ENCODE measurements at regions not wholly inside any gene's neighbourhood (a gene's known extent, or its start where the extent isn't known, plus 50 kb on each side); places are given as distances from the start of the nearest gene placed in this dataset.

GRCh38 chr6:48212501-48212900 lies 101.5 kb upstream of the PTCHD4 start:
- ChIA-PET CTCF (interaction anchor here (0.6 kb wide), 1 partner anchor 1135 kb away, joined by 3 read pairs; no protein-coding TSS in a partner anchor), POLR2A (interaction anchor here (2.0 kb wide), 1 partner anchor 101 kb away, joined by 5 read pairs; the partner anchor contains the start of gene PTCHD4)
- Mint-ChIP-seq H3K4me3 (ENCODE audit: unreplicated experiment) (no peak overlapping the region), H3K36me3 (ENCODE audit: insufficient read depth, unreplicated experiment) (no peaks in the 10 kb centered on the region), H3K4me1 (ENCODE audit: insufficient read depth, unreplicated experiment) (peaks cover 5% of the 10 kb centered on the region), H3K27ac (ENCODE audit: low read depth, unreplicated experiment) (no peak overlapping the region), H3K9me3 (ENCODE audit: unreplicated experiment) (no peaks in the 10 kb centered on the region), H3K27me3 (ENCODE audit: insufficient read depth, unreplicated experiment) (no peaks in the 10 kb centered on the region)
- no peak for TF ChIP-seq CTCF (IDR thresholded peaks at IDR 0.05; ENCODE audit: unreplicated experiment)
- no TSS peak for BruUV-seq (replicated peaks)
- DNase-seq (ENCODE audit: unreplicated experiment), result no peak
- intact Hi-C loops (cut with micrococcal nuclease), result no loop called here

- H3K4me1 Mint-ChIP-seq (ENCODE audit: insufficient read depth, unreplicated experiment), result no peaks in the 10 kb centered on the region
- intact Hi-C loops (cut with micrococcal nuclease), result no loop called here
- ChIA-PET POLR2A (no interaction called here), CTCF (no interaction called here)
- TF ChIP-seq CTCF (IDR thresholded peaks at IDR 0.05; ENCODE audit: unreplicated experiment), result no peak
- H3K9me3 Mint-ChIP-seq (ENCODE audit: unreplicated experiment), result no peaks in the 10 kb centered on the region
- H3K4me3 Mint-ChIP-seq (ENCODE audit: unreplicated experiment), result no peak overlapping the region
- no peaks in the 10 kb centered on the region for H3K36me3 Mint-ChIP-seq (ENCODE audit: insufficient read depth, unreplicated experiment)
- no peaks in the 10 kb centered on the region for H3K27me3 Mint-ChIP-seq (ENCODE audit: insufficient read depth, unreplicated experiment)
- no peak for DNase-seq (ENCODE audit: unreplicated experiment)
- no peak overlapping the region for H3K27ac Mint-ChIP-seq (ENCODE audit: low read depth, unreplicated experiment)
- BruUV-seq (replicated peaks), result no TSS peak
Observed at GRCh38 chr6:48206091-48206490, 95.1 kb upstream of the PTCHD4 start.

- H3K4me3 Mint-ChIP-seq (ENCODE audit: unreplicated experiment), result no peak overlapping the region
- intact Hi-C loops (cut with micrococcal nuclease), result no loop called here
Observed at GRCh38 chr6:48200869-48201390, 89.9 kb upstream of the PTCHD4 start.

GRCh38 chr6:48199499-48199898 lies 88.5 kb upstream of the PTCHD4 start:
- Mint-ChIP-seq H3K9me3 (ENCODE audit: unreplicated experiment) (no peaks in the 10 kb centered on the region), H3K36me3 (ENCODE audit: insufficient read depth, unreplicated experiment) (no peaks in the 10 kb centered on the region), H3K27ac (ENCODE audit: low read depth, unreplicated experiment) (no peak overlapping the region), H3K4me3 (ENCODE audit: unreplicated experiment) (no peak overlapping the region), H3K4me1 (ENCODE audit: insufficient read depth, unreplicated experiment) (no peaks in the 10 kb centered on the region), H3K27me3 (ENCODE audit: insufficient read depth, unreplicated experiment) (no peaks in the 10 kb centered on the region)
- intact Hi-C loops (cut with micrococcal nuclease), result no loop called here
- ChIA-PET CTCF (no interaction called here), POLR2A (no interaction called here)
- no TSS peak for BruUV-seq (replicated peaks)
- TF ChIP-seq CTCF (IDR thresholded peaks at IDR 0.05; ENCODE audit: unreplicated experiment), result no peak
- no peak for DNase-seq (ENCODE audit: unreplicated experiment)

More at GRCh38 chr6:48200869-48201390, 89.9 kb upstream of the PTCHD4 start:
- no peak overlapping the region for H3K27ac Mint-ChIP-seq (ENCODE audit: low read depth, unreplicated experiment)
- H3K36me3 Mint-ChIP-seq (ENCODE audit: insufficient read depth, unreplicated experiment), result no peaks in the 10 kb centered on the region
- ChIA-PET POLR2A (no interaction called here), CTCF (no interaction called here)
- H3K9me3 Mint-ChIP-seq (ENCODE audit: unreplicated experiment), result no peaks in the 10 kb centered on the region
- no peak for TF ChIP-seq CTCF (IDR thresholded peaks at IDR 0.05; ENCODE audit: unreplicated experiment)
- no peak for DNase-seq (ENCODE audit: unreplicated experiment)
- no TSS peak for BruUV-seq (replicated peaks)
- no peaks in the 10 kb centered on the region for H3K4me1 Mint-ChIP-seq (ENCODE audit: insufficient read depth, unreplicated experiment)
- H3K27me3 Mint-ChIP-seq (ENCODE audit: insufficient read depth, unreplicated experiment), result no peaks in the 10 kb centered on the region

Data from MCF 10A (cell line).